ENCODE measurements at regions not wholly inside any gene's neighbourhood (a gene's known extent, or its start where the extent isn't known, plus 50 kb on each side); places are given as distances from the start of the nearest gene placed in this dataset.

GRCh38 chr1:73100216-73100615 lies 817.9 kb upstream of the NEGR1 start:
- no peaks in the 10 kb centered on the region for H3K36me3 ChIP-seq
- no peak for DNase-seq
- WGBS, 3 donors: 68 to 79% (median 78%) methylated on average over 4 of the region's 4 CpGs
- no peaks in the 10 kb centered on the region for H3K9me3 ChIP-seq
- no peaks in the 10 kb centered on the region for H3K4me1 ChIP-seq (ENCODE audit: insufficient read depth)
- no peak overlapping the region for H3K4me3 ChIP-seq
- intact Hi-C loops (cut with DNase I): no loop called here
- no peak overlapping the region for H3K27ac ChIP-seq
- TF ChIP-seq POLR2A (IDR thresholded peaks at IDR 0.05): no peak
- TF ChIP-seq CTCF (IDR thresholded peaks at IDR 0.05): no peak
- TF ChIP-seq EP300 (IDR thresholded peaks at IDR 0.05): no peak
- H3K27me3 ChIP-seq: no peaks in the 10 kb centered on the region

GRCh38 chr1:73097917-73098316 lies 815.6 kb upstream of the NEGR1 start:
- H3K36me3 ChIP-seq: no peaks in the 10 kb centered on the region
- H3K27me3 ChIP-seq: no peaks in the 10 kb centered on the region
- TF ChIP-seq CTCF (IDR thresholded peaks at IDR 0.05): no peak
- TF ChIP-seq EP300 (IDR thresholded peaks at IDR 0.05): no peak
- TF ChIP-seq POLR2A (IDR thresholded peaks at IDR 0.05): no peak
- intact Hi-C loops (cut with DNase I): no loop called here
- H3K9me3 ChIP-seq: no peaks in the 10 kb centered on the region
- H3K4me1 ChIP-seq (ENCODE audit: insufficient read depth): no peaks in the 10 kb centered on the region
- no peak overlapping the region for H3K4me3 ChIP-seq
- no peak overlapping the region for H3K27ac ChIP-seq
- no peak for DNase-seq

GRCh38 chr1:73096841-73097240 lies 814.5 kb upstream of the NEGR1 start:
- no peak overlapping the region for H3K4me3 ChIP-seq
- no peaks in the 10 kb centered on the region for H3K4me1 ChIP-seq (ENCODE audit: insufficient read depth)
- 67 to 87% (median 73%) methylated on average over 1 of the region's 1 CpG for WGBS, 3 donors
- no peak for DNase-seq
- no peaks in the 10 kb centered on the region for H3K36me3 ChIP-seq
- H3K27me3 ChIP-seq: no peaks in the 10 kb centered on the region
- no peak overlapping the region for H3K27ac ChIP-seq
- intact Hi-C loops (cut with DNase I): no loop called here
- no peaks in the 10 kb centered on the region for H3K9me3 ChIP-seq
- TF ChIP-seq CTCF (IDR thresholded peaks at IDR 0.05) (no peak), POLR2A (IDR thresholded peaks at IDR 0.05) (no peak), EP300 (IDR thresholded peaks at IDR 0.05) (no peak)

- no peaks in the 10 kb centered on the region for H3K36me3 ChIP-seq
- H3K4me3 ChIP-seq: no peak overlapping the region
- H3K4me1 ChIP-seq (ENCODE audit: insufficient read depth): no peaks in the 10 kb centered on the region
- H3K9me3 ChIP-seq: no peaks in the 10 kb centered on the region
- intact Hi-C loops (cut with DNase I): no loop called here
- no peak for DNase-seq
- TF ChIP-seq CTCF (IDR thresholded peaks at IDR 0.05) (no peak), POLR2A (IDR thresholded peaks at IDR 0.05) (no peak), EP300 (IDR thresholded peaks at IDR 0.05) (no peak)
- no peak overlapping the region for H3K27ac ChIP-seq
- H3K27me3 ChIP-seq: no peaks in the 10 kb centered on the region
Measured at GRCh38 chr1:73092383-73092782, 810.0 kb upstream of the NEGR1 start.

- no peak overlapping the region for H3K4me3 ChIP-seq
- no peaks in the 10 kb centered on the region for H3K4me1 ChIP-seq (ENCODE audit: insufficient read depth)
- TF ChIP-seq EP300 (IDR thresholded peaks at IDR 0.05): no peak
- TF ChIP-seq CTCF (IDR thresholded peaks at IDR 0.05): no peak
- TF ChIP-seq POLR2A (IDR thresholded peaks at IDR 0.05): no peak
- no peak overlapping the region for H3K27ac ChIP-seq
- intact Hi-C loops (cut with DNase I): no loop called here
- 56 to 69% (median 60%) methylated on average over 3 of the region's 3 CpGs for WGBS, 3 donors
- H3K27me3 ChIP-seq: no peaks in the 10 kb centered on the region
- H3K9me3 ChIP-seq: no peaks in the 10 kb centered on the region
- no peaks in the 10 kb centered on the region for H3K36me3 ChIP-seq
- no peak for DNase-seq
Measured at GRCh38 chr1:73066866-73067265, 784.5 kb upstream of the NEGR1 start.

All from ovary (tissue), 7 donors.